Panc1 (cell line): ENCODE measurements at regions not wholly inside any gene's neighbourhood (a gene's known extent, or its start where the extent isn't known, plus 50 kb on each side); places are given as distances from the start of the nearest gene placed in this dataset.
"Not testable (repeated sequence)": the region's sequence is repeated elsewhere in the genome, so short reads cannot be mapped to it uniquely, and the experiment has no call there.

Experiments used
- POLR2AphosphoS5 ChIP-seq: IDR thresholded peaks from 2 replicates; pipeline ENCODE4 v1.6.1; 2012; ENCODE audit warnings: mild to moderate bottlenecking, low read depth, low read length, moderate library complexity
- SIN3A ChIP-seq: IDR thresholded peaks from 2 replicates; pipeline ENCODE4 v1.6.1; 2012; ENCODE audit warnings: low read depth, mild to moderate bottlenecking, low read length, moderate library complexity, borderline replicate concordance; ENCODE audit not compliant: insufficient read depth
- TF ChIP-seq, protein P1 (sequence below): fragments of 450-650 bp; IDR thresholded peaks from 2 replicates; pipeline ENCODE4 v1.5.1; 2017; ENCODE audit warnings: mild to moderate bottlenecking

DNA sequence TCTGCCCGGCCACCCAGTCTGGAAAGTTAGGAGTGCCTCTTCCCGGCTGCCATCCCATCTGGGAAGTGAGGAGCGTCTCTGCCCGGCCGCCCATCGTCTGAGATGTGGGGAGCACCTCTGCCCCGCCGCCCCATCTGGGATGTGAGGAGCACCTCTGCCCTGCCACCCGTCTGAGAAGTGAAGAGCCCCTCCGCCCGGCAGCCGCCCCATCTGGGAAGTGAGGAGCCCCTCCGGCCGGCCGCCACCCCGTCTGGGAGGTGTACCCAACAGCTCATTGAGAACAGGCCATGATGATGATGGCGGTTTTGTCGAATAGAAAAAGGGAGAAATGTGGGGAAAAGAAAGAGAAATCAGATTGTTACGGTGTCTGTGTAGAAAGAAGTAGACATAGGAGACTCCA is 109.4 kb downstream of the ZNF429 start:
- TF ChIP-seq, protein P1, sequence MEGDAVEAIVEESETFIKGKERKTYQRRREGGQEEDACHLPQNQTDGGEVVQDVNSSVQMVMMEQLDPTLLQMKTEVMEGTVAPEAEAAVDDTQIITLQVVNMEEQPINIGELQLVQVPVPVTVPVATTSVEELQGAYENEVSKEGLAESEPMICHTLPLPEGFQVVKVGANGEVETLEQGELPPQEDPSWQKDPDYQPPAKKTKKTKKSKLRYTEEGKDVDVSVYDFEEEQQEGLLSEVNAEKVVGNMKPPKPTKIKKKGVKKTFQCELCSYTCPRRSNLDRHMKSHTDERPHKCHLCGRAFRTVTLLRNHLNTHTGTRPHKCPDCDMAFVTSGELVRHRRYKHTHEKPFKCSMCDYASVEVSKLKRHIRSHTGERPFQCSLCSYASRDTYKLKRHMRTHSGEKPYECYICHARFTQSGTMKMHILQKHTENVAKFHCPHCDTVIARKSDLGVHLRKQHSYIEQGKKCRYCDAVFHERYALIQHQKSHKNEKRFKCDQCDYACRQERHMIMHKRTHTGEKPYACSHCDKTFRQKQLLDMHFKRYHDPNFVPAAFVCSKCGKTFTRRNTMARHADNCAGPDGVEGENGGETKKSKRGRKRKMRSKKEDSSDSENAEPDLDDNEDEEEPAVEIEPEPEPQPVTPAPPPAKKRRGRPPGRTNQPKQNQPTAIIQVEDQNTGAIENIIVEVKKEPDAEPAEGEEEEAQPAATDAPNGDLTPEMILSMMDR: not testable (repeated sequence)
- TF ChIP-seq SIN3A, POLR2AphosphoS5: not testable (repeated sequence)
